HG02759 (cell line): ENCODE measurements at regions not wholly inside any gene's neighbourhood (a gene's known extent, or its start where the extent isn't known, plus 50 kb on each side); places are given as distances from the start of the nearest gene placed in this dataset.
"Not testable (repeated sequence)": the region's sequence is repeated elsewhere in the genome, so short reads cannot be mapped to it uniquely, and the experiment has no call there.

Experiments
- ATAC-seq: cut with Tn5 transposase; IDR thresholded peaks from one replicate; pipeline ENCODE4 v1.9.1; 2021; ENCODE audit warnings: mild to moderate bottlenecking, moderate library complexity; ENCODE audit not compliant: unreplicated experiment

- no peak for ATAC-seq
These were observed 275.0 kb upstream of the PREP start for GRCh38 chr6:105677671-105678475.

- ATAC-seq, result no peak
These were observed 274.0 kb upstream of the PREP start for GRCh38 chr6:105676857-105677256.

GRCh38 chr6:105675715-105676397 is 273.0 kb upstream of the PREP start:
- ATAC-seq, result no peak

- ATAC-seq, result not testable (repeated sequence)
These were observed 270.1 kb upstream of the PREP start for GRCh38 chr6:105672856-105673538.

- no peak for ATAC-seq
These were observed 266.4 kb upstream of the PREP start for GRCh38 chr6:105669232-105669631.

- no peak for ATAC-seq
These were observed 264.2 kb upstream of the PREP start for GRCh38 chr6:105667056-105667455.

GRCh38 chr6:105664931-105665330 is 262.0 kb upstream of the PREP start:
- no peak for ATAC-seq

GRCh38 chr6:105651969-105652368 is 249.1 kb upstream of the PREP start:
- ATAC-seq, result no peak

- ATAC-seq, result no peak
These were observed 247.5 kb upstream of the PREP start for GRCh38 chr6:105650347-105650746.

GRCh38 chr6:105649192-105649591 is 246.3 kb upstream of the PREP start:
- no peak for ATAC-seq

GRCh38 chr6:105648276-105648675 is 245.4 kb upstream of the PREP start:
- ATAC-seq, result no peak

- peak; percentile 93 for ATAC-seq
These were observed 243.5 kb upstream of the PREP start for GRCh38 chr6:105646391-105646867.

- ATAC-seq, result no peak
These were observed 243.1 kb upstream of the PREP start for GRCh38 chr6:105645958-105646357.

GRCh38 chr6:105645156-105645555 is 242.3 kb upstream of the PREP start:
- no peak for ATAC-seq

GRCh38 chr6:105644691-105645090 is 241.8 kb upstream of the PREP start:
- no peak for ATAC-seq

GRCh38 chr6:105644073-105644489 is 241.2 kb upstream of the PREP start:
- no peak for ATAC-seq

GRCh38 chr6:105642708-105643107 is 239.8 kb upstream of the PREP start:
- ATAC-seq, result no peak

GRCh38 chr6:105641504-105641903 is 238.6 kb upstream of the PREP start:
- no peak for ATAC-seq

GRCh38 chr6:105639124-105639523 is 236.2 kb upstream of the PREP start:
- ATAC-seq, result no peak

GRCh38 chr6:105633814-105634213 is 230.9 kb upstream of the PREP start:
- ATAC-seq, result no peak

GRCh38 chr6:105628156-105628860 is 225.4 kb upstream of the PREP start:
- ATAC-seq, result no peak
